MM.1S (cell line): ENCODE measurements at regions not wholly inside any gene's neighbourhood (a gene's known extent, or its start where the extent isn't known, plus 50 kb on each side); places are given as distances from the start of the nearest gene placed in this dataset.

ENCODE experiments used
- CTCF ChIP-seq: fragments of 300-600 bp; sonication (generic); IDR thresholded peaks from 2 replicates; pipeline ENCODE4 v1.5.1; 2016; ENCODE audit warnings: antibody characterized with exemption, low read length, mixed read lengths
- EZH2 ChIP-seq: fragments of 300-600 bp; sonication (generic); optimal IDR thresholded peaks from 2 replicates; pipeline ENCODE3; 2017; ENCODE audit warnings: low read depth, mild to moderate bottlenecking, antibody characterized with exemption, low read length, mixed read lengths
- EZH2phosphoT487 ChIP-seq: fragments of 300-600 bp; sonication (generic); IDR thresholded peaks from 2 replicates; pipeline ENCODE4 v1.6.1; 2018; ENCODE audit warnings: antibody characterized with exemption, low read length

GRCh38 chr7:131889572-131890150, 333.2 kb upstream of the PODXL start:
- TF ChIP-seq CTCF (no peak), EZH2 (no peak), EZH2phosphoT487 (no peak)
